Prostate gland (tissue), 2 donors: ENCODE measurements at regions not wholly inside any gene's neighbourhood (a gene's known extent, or its start where the extent isn't known, plus 50 kb on each side); places are given as distances from the start of the nearest gene placed in this dataset.

Source experiments
- DNase-seq: peaks from one replicate; pipeline ENCODE4 v3.0.0-alpha.2; 2019; ENCODE audit warnings: low spot score
- H3K27ac ChIP-seq, 2 donors: fragments of 200-600 bp; sonication (generic); 2 replicates each; pipeline ENCODE4 v1.5.1; 2017 to 2019
- H3K27me3 ChIP-seq: fragments of 200-600 bp; sonication (generic); replicated peaks from 2 replicates; pipeline ENCODE4 v1.5.1; 2019; ENCODE audit not compliant: insufficient read depth
- H3K36me3 ChIP-seq, 2 donors: fragments of 200-600 bp; sonication (generic); 1 replicate in 1 of 2; 2 replicates in 1 of 2; pipeline versions ENCODE4 v1.5.1 to v1.8.1; 2017 to 2019
- H3K4me1 ChIP-seq: fragments of 200-600 bp; sonication (generic); replicated peaks from 2 replicates; pipeline ENCODE4 v1.5.1; 2019
- H3K4me3 ChIP-seq, 2 donors: fragments of 200-600 bp; sonication (generic); 2 replicates each; pipeline ENCODE4 v1.5.1; 2017 to 2019
- H3K9me3 ChIP-seq: fragments of 200-600 bp; sonication (generic); 2 replicates; pipeline ENCODE4 v1.5.1; 2017
- POLR2A ChIP-seq: fragments of 450-650 bp; IDR thresholded peaks from one replicate; pipeline ENCODE4 v1.6.1; 2016; ENCODE audit warnings: antibody characterized with exemption, mild to moderate bottlenecking
- POLR2AphosphoS5 ChIP-seq: sonication (generic); formaldehyde crosslinking; IDR thresholded peaks from one replicate; pipeline ENCODE4 v1.6.1; 2017; ENCODE audit warnings: antibody characterized with exemption
- WGBS: methylation state at CpG from one replicate; pipeline ENCODE4 v1.1.5; 2018; 5-methylcytosine and 5-hydroxymethylcytosine counted together
- intact Hi-C: fragments of 100-400 bp; cut with DNase I; formaldehyde crosslinking; loops from one replicate; pipeline ENCODE4 v1.14.2; 2022
- TF ChIP-seq, protein P1 (sequence below), 4 experiments: fragments of 200-600 bp in 2 of 4; fragments of 450-650 bp in 2 of 4; sonication (generic) in 2 of 4; IDR thresholded peaks; 1 replicate in 3 of 4; 2 replicates in 1 of 4; pipeline ENCODE4 v1.5.1; 2016 to 2019; ENCODE audit warnings: antibody characterized with exemption in 4 of 4, mild to moderate bottlenecking in 2 of 4, moderate library complexity in 2 of 4

DNA sequence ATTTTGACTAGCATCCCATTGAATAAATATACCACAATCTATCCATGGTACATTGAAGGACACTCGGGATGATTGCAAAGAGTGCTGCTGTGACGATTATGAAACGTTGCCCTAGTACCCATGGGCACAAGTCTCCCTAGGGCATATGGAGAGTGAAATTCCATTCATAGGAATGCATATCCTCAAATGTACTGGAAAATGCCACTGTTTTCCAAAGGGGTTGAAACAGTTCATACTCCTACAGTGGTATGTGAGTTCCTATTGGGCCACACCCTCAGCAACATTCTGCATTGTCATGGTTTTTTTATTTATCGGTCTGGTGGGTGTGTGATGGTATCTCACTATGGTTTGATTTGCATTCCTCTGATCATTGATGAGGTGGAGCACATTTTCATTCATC, 130.6 kb downstream of the TWIST2 start:
- Histone ChIP-seq H3K27ac (no peak overlapping the region), H3K4me3 (no peak overlapping the region), H3K9me3 (no peaks in the 10 kb centered on the region), H3K27me3 (no peaks in the 10 kb centered on the region), H3K4me1 (no peaks in the 10 kb centered on the region), H3K36me3 (no peaks in the 10 kb centered on the region)
- intact Hi-C loops: loop anchor here (10.0 kb wide), 1 partner anchor 624 kb away; no protein-coding TSS in a partner anchor
- TF ChIP-seq POLR2A: no peak
- TF ChIP-seq POLR2AphosphoS5: no peak
- TF ChIP-seq, protein P1, sequence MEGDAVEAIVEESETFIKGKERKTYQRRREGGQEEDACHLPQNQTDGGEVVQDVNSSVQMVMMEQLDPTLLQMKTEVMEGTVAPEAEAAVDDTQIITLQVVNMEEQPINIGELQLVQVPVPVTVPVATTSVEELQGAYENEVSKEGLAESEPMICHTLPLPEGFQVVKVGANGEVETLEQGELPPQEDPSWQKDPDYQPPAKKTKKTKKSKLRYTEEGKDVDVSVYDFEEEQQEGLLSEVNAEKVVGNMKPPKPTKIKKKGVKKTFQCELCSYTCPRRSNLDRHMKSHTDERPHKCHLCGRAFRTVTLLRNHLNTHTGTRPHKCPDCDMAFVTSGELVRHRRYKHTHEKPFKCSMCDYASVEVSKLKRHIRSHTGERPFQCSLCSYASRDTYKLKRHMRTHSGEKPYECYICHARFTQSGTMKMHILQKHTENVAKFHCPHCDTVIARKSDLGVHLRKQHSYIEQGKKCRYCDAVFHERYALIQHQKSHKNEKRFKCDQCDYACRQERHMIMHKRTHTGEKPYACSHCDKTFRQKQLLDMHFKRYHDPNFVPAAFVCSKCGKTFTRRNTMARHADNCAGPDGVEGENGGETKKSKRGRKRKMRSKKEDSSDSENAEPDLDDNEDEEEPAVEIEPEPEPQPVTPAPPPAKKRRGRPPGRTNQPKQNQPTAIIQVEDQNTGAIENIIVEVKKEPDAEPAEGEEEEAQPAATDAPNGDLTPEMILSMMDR (IDR thresholded peaks at IDR 0.05): no peak
- DNase-seq: no peak
- 87% methylated on average over 4 of the region's 4 CpGs for WGBS

DNA sequence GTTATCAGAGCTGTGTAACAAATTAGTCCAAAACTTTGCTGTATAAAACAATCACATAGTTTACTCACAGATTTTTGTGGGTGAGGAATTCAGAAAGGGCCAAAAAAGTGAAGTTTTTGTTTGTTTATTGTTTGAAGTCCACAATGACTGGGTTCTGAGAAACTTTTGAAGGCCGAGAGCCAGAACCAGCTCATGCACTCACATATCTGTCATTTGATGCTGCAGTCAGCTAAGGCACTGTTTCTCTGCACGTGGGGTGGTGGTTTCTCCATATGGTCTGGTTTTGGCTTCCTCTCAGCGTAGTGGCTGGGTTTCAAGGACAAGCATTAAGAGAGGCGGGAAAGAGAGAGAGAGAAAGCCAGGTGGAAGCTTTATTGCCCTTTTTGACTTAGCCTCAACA, 131.8 kb downstream of the TWIST2 start:
- DNase-seq: no peak
- no peaks in the 10 kb centered on the region for H3K9me3 ChIP-seq
- no peak overlapping the region for H3K4me3 ChIP-seq
- no peak for TF ChIP-seq POLR2AphosphoS5
- TF ChIP-seq, protein P1 (IDR thresholded peaks at IDR 0.05): no peak
- no peak for TF ChIP-seq POLR2A
- no peaks in the 10 kb centered on the region for H3K27me3 ChIP-seq
- WGBS: 85% methylated on average over 4 of the region's 4 CpGs
- intact Hi-C loops: loop anchor here (10.0 kb wide), 1 partner anchor 625 kb away; no protein-coding TSS in a partner anchor
- no peaks in the 10 kb centered on the region for H3K36me3 ChIP-seq
- no peaks in the 10 kb centered on the region for H3K4me1 ChIP-seq
- H3K27ac ChIP-seq: no peak overlapping the region

DNA sequence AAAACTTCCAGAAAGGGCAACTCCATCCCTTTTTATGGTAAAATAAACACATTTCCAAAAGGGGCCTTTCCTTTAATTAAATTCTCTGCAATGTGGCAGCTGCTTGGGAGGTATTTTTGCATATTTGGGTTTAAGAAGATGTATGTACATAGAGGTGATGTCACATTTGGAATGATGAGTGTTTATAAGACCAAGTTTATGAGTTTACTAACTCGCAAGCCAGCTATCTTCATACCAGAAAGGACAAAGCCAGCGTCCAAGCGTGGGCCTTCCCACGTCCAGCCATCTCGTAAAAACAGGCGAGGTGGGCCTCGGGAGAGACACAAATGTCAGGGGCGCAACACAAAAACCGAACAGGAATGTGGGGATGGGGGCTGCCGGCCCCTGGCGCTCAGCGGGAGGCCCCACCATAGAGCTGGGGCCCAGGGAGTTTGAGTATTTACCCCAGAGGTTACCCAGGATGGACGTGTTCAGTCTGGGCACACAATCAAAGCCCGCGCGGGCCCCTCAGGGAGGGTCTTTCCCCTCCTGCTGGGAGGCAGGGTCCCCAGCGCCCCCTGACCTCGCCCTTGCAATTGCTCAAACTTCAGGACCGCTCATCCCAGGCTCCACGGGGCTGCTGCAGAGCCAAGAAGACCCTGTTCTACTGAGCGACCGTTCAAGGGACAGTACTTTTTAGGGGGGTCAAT, 137.3 kb downstream of the TWIST2 start:
- H3K27ac ChIP-seq: no peak overlapping the region
- H3K36me3 ChIP-seq: no peaks in the 10 kb centered on the region
- DNase-seq: no peak
- WGBS: 48% methylated on average over 22 of the region's 22 CpGs
- H3K4me1 ChIP-seq: peaks cover 3% of the 10 kb centered on the region
- no peak overlapping the region for H3K4me3 ChIP-seq
- H3K27me3 ChIP-seq: no peaks in the 10 kb centered on the region
- intact Hi-C loops: no loop called here
- no peaks in the 10 kb centered on the region for H3K9me3 ChIP-seq
- TF ChIP-seq POLR2A (no peak), POLR2AphosphoS5 (peak; percentile 48)

DNA sequence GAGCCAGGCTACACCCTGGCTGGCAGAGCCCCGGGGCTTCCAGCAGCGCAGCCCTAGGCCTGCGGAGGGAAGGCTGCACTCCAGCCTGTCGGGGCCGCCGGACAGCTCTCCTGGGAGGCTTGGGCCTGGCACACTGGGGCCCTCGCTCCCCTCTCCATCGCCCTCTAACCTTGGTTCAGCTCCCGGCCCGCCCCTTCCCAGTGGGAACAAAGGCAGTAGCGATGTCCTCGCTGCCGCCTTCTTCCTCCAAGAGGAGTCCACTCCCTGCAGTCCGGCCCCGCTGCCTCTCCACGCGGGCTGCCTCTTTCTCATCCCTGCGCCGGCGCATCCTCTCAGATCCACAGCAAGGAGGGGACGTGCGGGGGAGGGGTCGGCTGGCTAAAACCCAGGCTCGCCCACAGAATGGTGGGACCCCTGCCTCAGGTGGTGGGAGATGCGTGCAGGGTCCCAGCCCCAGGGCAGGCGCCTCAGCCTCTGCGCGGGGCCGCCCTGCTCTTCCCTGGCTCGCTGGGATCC, 138.1 kb downstream of the TWIST2 start:
- no peak for DNase-seq
- intact Hi-C loops: no loop called here

DNA sequence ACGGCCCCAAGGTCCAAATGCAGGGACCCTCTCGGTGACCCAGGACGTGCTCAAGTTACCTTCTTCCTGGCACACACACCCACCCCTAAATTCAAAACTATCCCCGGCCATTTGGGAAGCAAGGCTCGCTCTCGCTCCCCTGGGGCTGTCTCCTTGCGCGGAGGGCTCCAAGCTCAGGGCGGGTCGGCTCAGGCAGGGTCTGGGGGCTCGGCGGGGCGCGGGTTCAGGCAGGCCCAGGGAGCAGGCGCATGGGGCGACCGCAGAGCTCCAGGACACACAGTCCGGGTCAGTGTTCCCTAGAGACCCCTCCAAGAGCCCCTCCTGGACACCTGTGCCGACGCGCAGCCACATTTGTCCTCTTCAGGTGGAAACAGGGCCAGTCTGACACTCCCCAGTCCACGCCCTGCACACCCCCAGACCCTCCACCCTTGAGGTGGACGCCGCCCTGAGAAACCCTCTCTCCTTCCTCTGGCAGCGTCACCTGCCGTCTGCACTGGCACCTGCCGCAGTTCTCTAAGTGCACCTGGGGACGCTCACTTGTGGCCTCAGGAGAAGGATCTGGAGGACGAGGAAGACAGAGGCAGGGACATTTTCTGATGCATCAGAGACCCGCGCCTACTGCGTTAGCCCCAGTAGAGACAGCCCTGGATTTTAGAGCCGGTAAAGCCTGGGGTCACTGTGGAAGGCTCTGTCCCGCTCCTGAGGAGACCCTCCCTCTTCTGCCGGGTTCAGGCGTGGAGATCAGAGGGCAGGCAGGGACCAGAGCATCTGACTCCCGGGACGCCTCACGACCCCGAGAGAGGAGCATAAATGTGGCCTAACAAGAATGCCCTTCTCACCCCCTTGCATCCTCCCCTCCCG, 138.8 kb downstream of the TWIST2 start:
- intact Hi-C loops: no loop called here
- Histone ChIP-seq H3K9me3 (no peaks in the 10 kb centered on the region), H3K4me1 (peaks cover 3% of the 10 kb centered on the region), H3K27me3 (no peaks in the 10 kb centered on the region), H3K4me3 (no peak overlapping the region), H3K27ac (no peak overlapping the region), H3K36me3 (no peaks in the 10 kb centered on the region)
- TF ChIP-seq, protein P1 (IDR thresholded peaks at IDR 0.05): no peak
- TF ChIP-seq POLR2AphosphoS5 (no peak), POLR2A (no peak)
- no peak for DNase-seq
- 93% methylated on average over 40 of the region's 41 CpGs for WGBS

More for the DNA sequence above, 138.1 kb downstream of the TWIST2 start:
- H3K4me3 ChIP-seq: no peak overlapping the region
- H3K9me3 ChIP-seq: no peaks in the 10 kb centered on the region
- no peaks in the 10 kb centered on the region for H3K27me3 ChIP-seq
- 88% methylated on average over 30 of the region's 30 CpGs for WGBS
- no peaks in the 10 kb centered on the region for H3K36me3 ChIP-seq
- H3K27ac ChIP-seq: no peak overlapping the region
- H3K4me1 ChIP-seq: peaks cover 3% of the 10 kb centered on the region
- TF ChIP-seq, protein P1 (IDR thresholded peaks at IDR 0.05): no peak
